Activated CD4-positive, alpha-beta T cell treated with anti-CD3 and anti-CD28 coated beads, Interleukin-2, amount 50 U/mL, for 48 hours (primary cell): ENCODE measurements at regions not wholly inside any gene's neighbourhood (a gene's known extent, or its start where the extent isn't known, plus 50 kb on each side); places are given as distances from the start of the nearest gene placed in this dataset.
A peak's percentile ranks its signal among the peaks of the same experiment; 100 is the strongest.

Source experiments
- DNase-seq, 2 experiments: peaks; one replicate each; pipeline ENCODE4 v3.0.0-alpha.2; 2020

DNA sequence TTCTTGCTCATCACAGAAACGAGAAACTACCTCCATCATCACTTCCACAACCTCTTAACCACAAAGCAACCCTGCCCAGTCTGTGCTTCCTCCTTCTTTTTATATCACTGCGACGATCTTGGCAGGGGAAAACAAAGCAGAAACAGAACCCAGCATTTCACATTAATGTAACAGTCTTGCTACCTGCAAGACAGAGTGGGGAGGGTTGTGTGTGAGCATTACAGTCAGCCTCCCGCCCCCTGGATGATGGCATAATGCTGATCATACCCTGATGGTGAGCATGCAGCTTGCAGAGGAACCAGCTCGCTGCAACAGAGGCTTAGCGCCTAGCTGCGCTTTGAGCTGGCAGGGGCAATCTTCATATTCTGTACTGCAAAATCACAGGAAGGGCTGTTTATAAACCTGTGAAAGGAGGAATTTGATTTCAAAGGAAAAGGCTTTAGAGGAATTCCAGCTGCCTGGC lies 376.1 kb downstream of the IRS1 start:
- peak; percentile 43 to 56 for DNase-seq

- DNase-seq, result no peak
Observed at GRCh38 chr2:226420646-226421045, 379.0 kb downstream of the IRS1 start.

DNA sequence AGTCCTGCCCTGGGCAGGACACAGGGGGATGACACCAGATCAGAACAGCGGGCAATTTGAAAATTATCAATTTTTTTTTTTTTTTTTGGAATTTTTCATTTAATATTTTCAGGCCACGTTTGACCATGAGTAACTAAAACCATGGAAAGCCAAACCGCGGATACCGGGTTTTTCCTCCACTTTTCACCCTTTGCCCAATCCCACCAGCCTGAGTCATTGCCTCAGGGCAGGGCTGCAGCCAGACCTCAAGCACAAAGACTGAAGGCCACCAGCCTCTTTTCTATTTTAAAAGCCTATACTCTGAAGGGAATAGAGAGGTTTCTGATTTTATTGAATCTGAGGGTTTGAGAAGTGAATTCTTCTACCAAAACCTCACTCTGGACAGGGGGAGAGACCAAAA lies 381.1 kb downstream of the IRS1 start:
- DNase-seq, result no peak

DNA sequence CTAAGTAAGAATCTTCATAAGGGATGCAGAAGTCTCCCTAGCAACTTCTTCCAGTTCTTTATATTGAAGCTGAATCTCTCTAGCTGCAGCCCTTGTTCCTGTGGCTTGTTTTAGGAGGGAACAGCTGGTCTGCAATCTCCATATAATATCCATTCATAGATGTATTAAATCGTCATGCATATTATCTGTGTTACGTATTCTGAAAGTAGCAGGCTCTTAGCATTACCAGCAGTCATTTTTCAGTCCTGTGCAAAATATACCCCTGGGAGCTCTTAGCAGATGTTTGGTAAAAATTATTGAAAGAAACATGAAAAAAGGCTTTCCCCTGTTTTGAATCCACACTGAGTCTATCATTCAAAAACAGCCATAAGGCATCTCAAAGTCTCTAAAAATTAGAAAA lies 385.3 kb downstream of the IRS1 start:
- no peak for DNase-seq

GRCh38 chr2:226413498-226414130 lies 386.0 kb downstream of the IRS1 start:
- no peak for DNase-seq

DNA sequence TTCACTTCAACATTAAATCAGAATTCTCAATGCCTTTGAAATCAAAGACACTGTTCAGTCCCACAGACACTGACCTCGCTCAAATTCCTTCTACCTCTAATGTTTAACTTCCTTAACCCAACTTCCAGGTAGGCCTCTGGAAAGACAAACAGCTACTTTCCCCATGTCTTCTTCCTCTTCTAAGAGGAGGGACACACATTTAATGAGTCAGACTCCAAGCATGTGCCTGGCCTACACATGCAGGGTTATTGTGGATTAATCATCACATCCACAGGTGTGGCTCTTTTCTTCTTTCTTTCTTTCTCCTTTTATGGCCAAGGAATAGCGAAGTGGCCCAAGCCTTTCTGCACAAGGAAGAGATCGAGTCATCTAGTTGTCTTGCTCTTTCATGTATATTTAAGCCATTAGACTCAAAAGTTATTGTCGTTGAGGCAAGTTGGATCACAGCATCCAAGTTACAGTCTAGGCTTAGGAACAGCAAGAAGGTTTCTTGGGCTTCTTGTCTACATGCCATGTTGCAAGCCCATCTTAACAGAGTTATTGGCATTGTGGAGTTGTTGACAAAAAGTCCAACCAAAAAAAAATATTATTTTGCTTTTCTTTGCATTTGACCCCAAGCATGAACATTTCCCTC lies 387.8 kb downstream of the IRS1 start:
- no peak for DNase-seq

DNA sequence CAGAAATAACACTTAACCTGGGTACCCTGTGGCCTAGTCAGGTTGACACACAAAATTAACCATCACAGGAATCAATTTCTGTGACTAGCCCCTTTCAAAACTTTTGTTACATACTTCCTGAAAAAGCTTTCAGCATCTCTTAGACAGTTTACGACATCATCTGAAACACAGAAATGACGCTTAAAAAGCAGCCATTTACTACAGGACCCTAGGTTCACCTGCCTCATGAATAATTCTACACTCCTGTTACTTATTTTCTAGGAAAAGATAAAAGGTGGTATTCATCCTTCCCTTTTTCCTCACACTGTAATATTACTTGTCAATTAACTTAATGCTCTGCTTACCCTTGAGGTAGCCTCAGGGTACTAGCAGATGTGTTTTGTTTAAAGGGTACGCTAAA lies 388.4 kb downstream of the IRS1 start:
- no peak for DNase-seq

DNA sequence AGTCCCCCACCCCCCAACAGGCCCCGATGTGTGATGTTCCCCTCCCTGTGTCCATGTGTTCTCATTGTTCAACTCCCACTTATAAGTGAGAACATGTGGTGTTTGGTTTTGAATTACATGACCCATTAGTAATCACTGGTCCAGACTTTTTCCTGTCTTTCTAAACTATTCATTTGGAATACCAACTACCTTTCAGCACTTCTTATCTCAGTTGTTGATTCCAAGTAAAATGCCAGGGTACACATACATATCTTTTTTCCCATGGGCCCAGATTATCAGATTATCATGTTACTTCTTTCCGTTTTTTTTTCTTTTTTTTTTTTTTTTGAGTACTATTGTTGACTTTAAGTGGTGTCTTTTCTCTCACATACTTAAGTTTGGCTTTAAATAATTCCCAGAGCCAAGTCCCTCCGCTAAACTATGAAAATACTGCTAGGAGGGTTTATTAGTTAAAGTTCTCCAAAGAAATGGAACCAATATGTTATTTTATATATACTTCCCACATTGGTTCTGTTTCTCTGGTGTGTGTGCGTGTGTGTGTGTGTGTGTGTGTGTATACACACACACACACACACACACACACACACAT lies 389.3 kb downstream of the IRS1 start:
- no peak for DNase-seq

DNA sequence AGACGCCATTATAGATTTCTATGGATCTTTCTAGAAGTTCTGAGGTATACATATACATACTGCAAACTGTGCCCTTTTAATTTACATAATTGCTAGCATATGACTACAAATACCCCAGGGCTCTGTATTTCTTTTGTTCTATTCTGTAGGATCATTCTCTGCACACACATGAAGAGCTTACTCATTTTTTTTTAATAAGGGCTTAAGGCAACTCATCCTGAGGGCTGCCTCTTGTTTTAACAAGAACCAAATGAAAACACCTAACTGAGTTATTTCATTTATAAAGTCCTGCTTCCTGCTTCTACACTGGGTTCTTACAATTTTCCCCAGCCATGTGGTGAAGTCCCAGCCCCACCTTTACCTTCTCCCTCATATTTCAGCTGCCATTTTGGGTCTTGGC lies 390.5 kb downstream of the IRS1 start:
- no peak for DNase-seq

- no peak for DNase-seq
Observed at GRCh38 chr2:226408141-226408540, 391.5 kb downstream of the IRS1 start.

DNA sequence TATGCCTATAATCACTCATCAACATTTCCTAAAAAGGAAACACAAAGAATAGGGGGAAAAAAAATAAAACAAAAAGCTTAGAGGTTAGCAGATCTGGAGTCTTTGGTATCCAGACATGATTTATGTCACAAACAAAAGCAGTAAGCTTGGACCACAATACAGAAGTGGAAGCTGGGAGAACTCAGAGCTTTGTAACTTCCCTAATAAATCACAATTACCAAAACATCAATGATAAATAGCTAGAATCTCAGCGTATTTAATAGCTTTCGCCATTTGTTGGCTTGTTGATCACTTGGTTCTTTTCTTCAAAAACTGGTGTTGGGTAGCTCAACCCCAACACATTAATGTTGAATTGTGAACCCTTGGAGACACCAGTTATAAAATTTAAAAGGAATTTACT lies 392.5 kb downstream of the IRS1 start:
- DNase-seq, result no peak

DNA sequence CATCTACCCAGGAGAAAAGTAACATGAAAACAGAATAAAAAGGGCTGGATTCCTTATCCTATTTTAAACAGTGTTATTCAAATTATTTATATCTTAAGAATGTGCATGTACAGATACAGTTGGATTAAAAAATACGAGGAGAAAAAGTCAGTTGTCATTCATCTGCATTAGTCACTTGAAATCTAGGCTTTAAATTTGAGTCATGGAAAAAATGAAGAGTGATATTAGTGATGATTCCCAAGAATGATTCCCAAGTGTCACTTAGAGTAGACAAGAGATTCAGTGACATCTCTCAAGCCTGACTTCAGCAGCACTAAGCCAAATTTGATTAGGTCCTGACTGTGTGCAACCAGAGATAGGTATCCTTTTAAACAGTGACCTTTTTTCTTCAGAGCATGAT lies 394.2 kb downstream of the IRS1 start:
- no peak for DNase-seq

GRCh38 chr2:226403369-226403768 lies 396.3 kb downstream of the IRS1 start:
- DNase-seq, result no peak

DNA sequence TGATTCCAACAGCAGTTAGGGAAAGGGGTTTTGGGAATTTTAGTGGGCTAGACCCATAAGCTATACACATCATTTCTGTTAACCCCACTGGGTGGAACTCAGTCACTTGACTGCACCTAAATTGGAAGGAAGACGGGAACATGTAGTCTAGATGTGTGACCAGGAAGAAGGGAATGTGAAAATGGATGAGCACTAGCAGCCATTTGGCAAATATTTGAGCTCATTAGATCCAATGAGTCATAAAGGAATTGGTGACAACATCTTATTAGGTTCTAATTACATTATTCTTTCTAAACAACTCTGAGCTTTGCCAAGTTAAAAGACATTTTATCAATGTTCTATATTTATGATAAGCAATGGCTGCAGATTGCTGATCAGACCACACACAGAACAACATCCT lies 400.6 kb downstream of the IRS1 start:
- DNase-seq, result no peak

DNA sequence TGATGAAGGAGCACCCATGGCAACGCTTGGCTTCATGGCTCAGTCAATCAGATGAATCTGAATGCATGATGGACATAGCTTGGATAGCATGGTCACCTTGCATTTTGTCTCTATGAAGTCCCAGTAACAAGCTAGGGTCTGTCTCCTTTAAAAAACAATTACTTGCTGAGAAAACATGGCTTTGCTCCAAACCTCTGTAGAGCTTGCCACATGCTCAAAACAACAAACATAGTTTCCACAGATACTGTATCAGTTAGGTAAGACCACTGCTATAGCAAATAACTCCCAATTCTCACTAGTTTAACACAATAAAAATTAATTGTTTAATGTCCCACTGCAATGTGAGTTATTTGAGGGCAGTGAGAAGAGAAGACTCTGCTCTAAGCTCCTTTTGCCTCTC lies 401.0 kb downstream of the IRS1 start:
- no peak for DNase-seq

DNA sequence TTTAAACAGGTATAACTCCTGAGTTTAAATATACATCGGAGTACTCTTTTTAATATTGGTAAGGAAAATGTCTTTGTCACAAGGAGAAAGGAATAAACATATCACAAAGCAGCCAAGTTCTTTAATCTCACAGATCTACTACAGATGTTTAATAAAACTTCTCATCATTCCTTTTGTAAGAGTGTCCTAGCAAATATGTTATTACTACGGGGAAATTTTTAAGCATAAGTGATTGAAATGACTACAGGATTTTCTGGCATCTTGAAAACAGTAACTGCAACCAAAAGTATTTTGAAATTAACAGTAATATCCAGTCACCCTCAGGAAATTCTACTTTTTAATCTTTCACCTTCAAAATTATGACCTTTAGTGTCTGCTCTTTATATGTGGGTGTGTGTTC lies 403.1 kb downstream of the IRS1 start:
- DNase-seq, result no peak

- DNase-seq, result no peak
Observed at GRCh38 chr2:226387499-226387942, 412.1 kb downstream of the IRS1 start.

DNA sequence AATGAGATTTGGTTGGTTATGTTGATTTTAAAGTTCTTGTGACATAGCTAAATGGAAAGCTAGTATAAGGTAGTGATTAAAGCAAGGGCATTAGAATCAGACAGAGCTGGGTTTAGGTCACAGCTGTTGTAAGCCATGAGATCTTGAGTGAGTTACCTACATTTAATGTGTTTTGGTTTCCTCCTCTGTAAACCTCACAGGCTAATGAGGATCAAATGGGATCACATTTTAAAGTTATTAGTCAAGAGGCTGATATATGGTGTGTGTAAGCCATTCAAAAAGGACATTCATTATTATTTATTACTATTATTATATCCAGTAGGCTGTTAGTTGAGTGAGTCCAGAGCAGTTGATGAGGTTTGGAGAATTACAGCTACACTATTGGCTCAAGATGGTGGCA lies 416.2 kb downstream of the IRS1 start:
- no peak for DNase-seq

GRCh38 chr2:226380679-226381078 lies 418.9 kb downstream of the IRS1 start:
- DNase-seq, result no peak

- no peak for DNase-seq
Observed at GRCh38 chr2:226378753-226379705, 420.6 kb downstream of the IRS1 start.

DNA sequence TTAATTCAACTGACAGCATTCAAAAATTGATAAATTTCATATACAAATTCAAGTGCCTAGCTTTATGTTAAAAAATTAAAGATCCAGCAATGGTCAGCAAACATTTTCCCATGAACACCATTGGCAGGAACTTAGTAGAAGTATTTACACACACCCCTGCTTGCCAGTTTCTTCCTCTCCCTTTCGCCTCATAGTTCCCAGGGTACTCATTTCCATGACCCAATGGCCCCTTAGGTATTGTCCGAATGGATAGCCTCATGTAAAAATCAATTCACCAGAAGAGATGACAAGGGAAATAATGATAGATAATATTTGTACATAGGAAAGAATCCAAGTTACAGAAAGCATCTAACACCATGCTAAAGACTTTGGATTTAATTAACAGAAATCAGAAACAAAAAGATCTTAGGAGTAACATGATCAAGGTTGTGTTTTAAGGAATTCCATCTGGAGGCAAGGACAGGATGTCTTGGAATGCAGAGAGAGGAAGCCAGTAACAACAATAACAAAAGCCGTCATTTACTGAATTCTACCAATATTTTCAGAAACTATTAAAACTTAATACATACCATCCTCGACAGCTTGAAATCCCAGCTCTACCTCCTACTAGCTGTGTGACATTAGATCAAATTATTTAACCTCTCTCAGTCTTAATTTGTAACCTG lies 423.0 kb downstream of the IRS1 start:
- no peak for DNase-seq

DNA sequence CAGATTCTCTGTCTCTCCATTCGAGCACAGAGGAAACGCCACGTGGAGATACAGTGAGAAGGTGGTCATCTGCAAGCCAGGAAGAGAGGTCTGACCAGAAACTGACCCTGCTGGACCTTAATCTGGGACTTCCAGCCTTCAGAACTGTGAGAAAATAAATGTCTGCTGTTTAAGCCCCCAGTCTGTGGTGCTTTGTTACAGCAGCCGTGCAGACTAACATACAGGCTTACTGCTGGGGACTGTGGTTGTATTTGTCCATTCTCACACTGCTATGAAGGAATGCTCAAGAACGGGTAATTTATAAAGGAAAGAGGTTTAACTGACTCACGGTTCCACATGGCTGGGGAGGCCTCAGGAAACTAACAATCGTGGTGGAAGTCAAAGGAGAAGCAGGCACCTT lies 432.7 kb downstream of the IRS1 start:
- DNase-seq, result no peak

GRCh38 chr2:226364217-226364616 lies 435.4 kb downstream of the IRS1 start:
- no peak for DNase-seq
